SU-DHL-6 (cell line): ENCODE measurements at regions not wholly inside any gene's neighbourhood (a gene's known extent, or its start where the extent isn't known, plus 50 kb on each side); places are given as distances from the start of the nearest gene placed in this dataset.

Source experiments
- H2AFZ ChIP-seq: fragments of 200-600 bp; sonication (generic); 2 replicates; pipeline ENCODE4 v1.6.1; 2014; ENCODE audit warnings: low read depth, mild to moderate bottlenecking, moderate library complexity, mixed read lengths, antibody characterized with exemption, low read length; ENCODE audit not compliant: severe bottlenecking
- H3F3A ChIP-seq: fragments of 200-600 bp; shearing (Covaris generic); 2 replicates; pipeline ENCODE4 v1.6.0; 2016; ENCODE audit warnings: antibody characterized with exemption, mild to moderate bottlenecking; ENCODE audit not compliant: insufficient read depth
- H3K27ac ChIP-seq: fragments of 200-600 bp; sonication (generic); 2 replicates; pipeline ENCODE4 v1.5.1; 2016; ENCODE audit warnings: low read depth, mild to moderate bottlenecking, low read length, moderate library complexity, mixed read lengths
- H3K27me3 ChIP-seq: fragments of 200-600 bp; sonication (generic), shearing (Covaris generic); 2 replicates; pipeline ENCODE4 v1.6.0; 2014; ENCODE audit warnings: mild to moderate bottlenecking, low read length
- H3K36me3 ChIP-seq: fragments of 200-600 bp; sonication (generic); 2 replicates; pipeline ENCODE4 v1.6.1; 2014; ENCODE audit warnings: mild to moderate bottlenecking, low read length, mixed read lengths
- H3K4me2 ChIP-seq: fragments of 300-600, 200-600 bp; shearing (Covaris generic), sonication (generic); 2 replicates; pipeline ENCODE4 v1.6.0; 2014; ENCODE audit warnings: low read length, low read depth, mild to moderate bottlenecking; ENCODE audit not compliant: poor library complexity, severe bottlenecking
- H3K4me3 ChIP-seq: fragments of 200-600 bp; sonication (generic); 2 replicates; pipeline ENCODE4 v1.5.1; 2014; ENCODE audit warnings: antibody characterized with exemption, low read length, mild to moderate bottlenecking, mixed read lengths; ENCODE audit not compliant: insufficient read depth, poor library complexity, severe bottlenecking
- H3K79me2 ChIP-seq: fragments of 200-600 bp; sonication (generic); 2 replicates; pipeline ENCODE4 v1.6.1; 2014; ENCODE audit warnings: mild to moderate bottlenecking, low read length, moderate library complexity; ENCODE audit not compliant: insufficient read depth
- H3K9ac ChIP-seq: fragments of 200-600 bp; sonication (generic); 2 replicates; pipeline ENCODE4 v1.7.0; 2014; ENCODE audit warnings: mild to moderate bottlenecking, low read length
- H3K9me2 ChIP-seq: fragments of 200-600 bp; sonication (generic); replicated peaks from 2 replicates; pipeline ENCODE4 v1.6.1; 2014; ENCODE audit warnings: low read length; ENCODE audit not compliant: insufficient read depth
- H3K9me3 ChIP-seq: fragments of 200-600 bp; sonication (generic); 2 replicates; pipeline ENCODE4 v1.6.1; 2014; ENCODE audit warnings: low read length, mixed read lengths; ENCODE audit not compliant: insufficient read depth
- H4K20me1 ChIP-seq: fragments of 200-600 bp; sonication (generic); 2 replicates; pipeline ENCODE4 v1.6.1; 2014; ENCODE audit warnings: low read depth, mild to moderate bottlenecking, antibody characterized with exemption, low read length, moderate library complexity, mixed read lengths
- EZH2phosphoT487 ChIP-seq: fragments of 200-600 bp; sonication (generic), shearing (Covaris generic); conservative IDR thresholded peaks from 2 replicates; pipeline ENCODE4 v1.6.1; 2018; ENCODE audit warnings: mild to moderate bottlenecking, antibody characterized with exemption, low read length, moderate library complexity, mixed read lengths
- TF ChIP-seq, protein P1 (sequence below): fragments of 200-600 bp; sonication (generic); IDR thresholded peaks from one replicate; pipeline ENCODE4 v1.5.1; 2017; ENCODE audit warnings: antibody characterized with exemption, mild to moderate bottlenecking, low read length, moderate library complexity; ENCODE audit not compliant: insufficient read depth, poor library complexity, severe bottlenecking

DNA sequence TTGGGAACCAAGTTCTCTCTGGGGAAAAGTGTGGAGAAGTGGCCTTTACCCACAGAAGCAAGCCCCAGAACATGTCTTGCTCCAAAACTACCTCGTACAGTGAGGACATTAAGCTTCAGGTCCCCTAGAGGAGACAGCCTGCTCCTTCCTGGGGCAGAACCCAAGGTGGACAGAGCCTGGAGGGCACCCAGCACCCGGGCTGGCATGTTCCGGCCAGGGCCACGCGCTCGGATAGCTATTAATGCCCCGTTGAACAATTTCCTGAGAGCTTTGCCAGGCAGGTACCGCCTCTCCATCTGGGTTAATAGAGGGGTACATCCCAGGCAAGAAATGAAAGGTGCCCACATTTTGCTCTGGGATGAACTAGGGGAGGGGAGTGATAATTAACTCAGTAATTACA is 169.0 kb upstream of the GRK3 start:
- no peaks in the 10 kb centered on the region for H3F3A ChIP-seq
- no peak overlapping the region for H3K4me2 ChIP-seq
- H4K20me1 ChIP-seq: no peaks in the 10 kb centered on the region

DNA sequence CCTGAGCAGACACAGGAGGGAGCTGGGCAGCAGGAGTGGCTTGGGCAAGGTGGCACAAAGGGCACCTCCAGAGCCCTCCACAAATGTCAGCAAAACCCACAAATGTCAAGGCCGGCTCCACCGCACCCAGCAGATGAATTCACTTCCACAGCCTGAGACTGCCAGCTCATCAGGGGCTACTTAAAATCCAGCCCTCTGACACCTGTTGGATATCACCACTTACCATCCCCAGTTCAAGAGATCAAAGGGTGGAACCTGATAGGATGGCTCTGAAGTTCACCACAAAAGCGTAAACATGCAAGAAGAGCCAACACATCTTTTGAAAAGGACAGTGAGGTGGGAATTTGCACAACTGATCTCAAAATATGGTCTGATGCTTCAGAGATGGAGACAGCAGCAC is 168.6 kb upstream of the GRK3 start:
- Histone ChIP-seq H3K27ac (no peak overlapping the region), H3K27me3 (no peaks in the 10 kb centered on the region), H3F3A (no peaks in the 10 kb centered on the region), H4K20me1 (no peaks in the 10 kb centered on the region), H3K4me2 (no peak overlapping the region), H2AFZ (no peak overlapping the region), H3K4me3 (no peak overlapping the region), H3K9ac (no peak overlapping the region), H3K36me3 (no peaks in the 10 kb centered on the region), H3K9me2 (no peaks in the 10 kb centered on the region), H3K79me2 (no peaks in the 10 kb centered on the region), H3K9me3 (no peaks in the 10 kb centered on the region)
- TF ChIP-seq, protein P1, sequence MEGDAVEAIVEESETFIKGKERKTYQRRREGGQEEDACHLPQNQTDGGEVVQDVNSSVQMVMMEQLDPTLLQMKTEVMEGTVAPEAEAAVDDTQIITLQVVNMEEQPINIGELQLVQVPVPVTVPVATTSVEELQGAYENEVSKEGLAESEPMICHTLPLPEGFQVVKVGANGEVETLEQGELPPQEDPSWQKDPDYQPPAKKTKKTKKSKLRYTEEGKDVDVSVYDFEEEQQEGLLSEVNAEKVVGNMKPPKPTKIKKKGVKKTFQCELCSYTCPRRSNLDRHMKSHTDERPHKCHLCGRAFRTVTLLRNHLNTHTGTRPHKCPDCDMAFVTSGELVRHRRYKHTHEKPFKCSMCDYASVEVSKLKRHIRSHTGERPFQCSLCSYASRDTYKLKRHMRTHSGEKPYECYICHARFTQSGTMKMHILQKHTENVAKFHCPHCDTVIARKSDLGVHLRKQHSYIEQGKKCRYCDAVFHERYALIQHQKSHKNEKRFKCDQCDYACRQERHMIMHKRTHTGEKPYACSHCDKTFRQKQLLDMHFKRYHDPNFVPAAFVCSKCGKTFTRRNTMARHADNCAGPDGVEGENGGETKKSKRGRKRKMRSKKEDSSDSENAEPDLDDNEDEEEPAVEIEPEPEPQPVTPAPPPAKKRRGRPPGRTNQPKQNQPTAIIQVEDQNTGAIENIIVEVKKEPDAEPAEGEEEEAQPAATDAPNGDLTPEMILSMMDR: no peak
- no peak for TF ChIP-seq EZH2phosphoT487

More for the DNA sequence above, 169.0 kb upstream of the GRK3 start:
- Histone ChIP-seq H3K27ac (no peak overlapping the region), H3K79me2 (no peaks in the 10 kb centered on the region), H3K9me3 (no peaks in the 10 kb centered on the region), H3K4me3 (no peak overlapping the region), H3K9ac (no peak overlapping the region), H3K36me3 (no peaks in the 10 kb centered on the region), H3K27me3 (no peaks in the 10 kb centered on the region), H2AFZ (no peak overlapping the region), H3K9me2 (no peaks in the 10 kb centered on the region)
- TF ChIP-seq, protein P1: no peak
- no peak for TF ChIP-seq EZH2phosphoT487

DNA sequence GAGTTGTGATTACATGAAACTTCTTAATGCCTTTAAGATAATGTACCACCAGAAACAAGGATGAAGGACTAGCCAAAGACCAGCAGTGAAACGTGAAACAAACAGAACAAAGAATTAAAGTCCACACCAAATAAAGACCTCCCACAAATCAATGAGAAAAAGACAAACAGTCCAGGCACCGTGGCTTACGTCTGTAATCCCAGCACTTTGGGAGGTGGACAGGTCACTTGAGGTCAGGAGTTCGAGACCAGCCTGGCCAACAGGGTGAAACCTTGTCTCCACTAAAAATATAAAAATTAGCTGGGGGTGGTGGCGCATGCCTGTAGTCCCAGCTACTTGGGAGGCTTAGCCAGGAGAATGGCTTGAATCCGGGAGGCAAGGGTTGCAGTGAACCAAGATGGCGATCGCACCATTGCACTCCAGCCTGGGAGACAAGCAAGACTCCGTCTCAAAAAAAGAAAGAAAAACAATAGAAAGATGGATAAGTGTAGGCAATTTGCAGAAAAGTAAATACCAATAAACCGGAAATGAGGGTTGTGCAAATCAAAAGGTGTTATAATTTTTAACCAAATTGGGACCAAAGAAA is 167.8 kb upstream of the GRK3 start:
- Histone ChIP-seq H3K4me2 (no peak overlapping the region), H2AFZ (no peak overlapping the region)

More for the DNA sequence above, 167.8 kb upstream of the GRK3 start:
- no peak overlapping the region for H3K27ac ChIP-seq
- H3K79me2 ChIP-seq: no peaks in the 10 kb centered on the region
- H3K27me3 ChIP-seq: no peaks in the 10 kb centered on the region
- no peak overlapping the region for H3K9ac ChIP-seq
- H3K9me3 ChIP-seq: no peaks in the 10 kb centered on the region
- TF ChIP-seq EZH2phosphoT487: no peak
- TF ChIP-seq, protein P1: no peak
- H3K4me3 ChIP-seq: no peak overlapping the region
- H4K20me1 ChIP-seq: no peaks in the 10 kb centered on the region
- no peaks in the 10 kb centered on the region for H3K9me2 ChIP-seq
- H3F3A ChIP-seq: no peaks in the 10 kb centered on the region
- no peaks in the 10 kb centered on the region for H3K36me3 ChIP-seq
